HCT116 (cell line): ENCODE measurements at regions not wholly inside any gene's neighbourhood (a gene's known extent, or its start where the extent isn't known, plus 50 kb on each side); places are given as distances from the start of the nearest gene placed in this dataset.

Source experiments
- ATAC-seq: fragments of 200-7000 bp; cut with Tn5 transposase; 2 replicates; pipeline ENCODE4 v1.9.1; 2020; ENCODE audit warnings: mild to moderate bottlenecking, moderate library complexity
- BruUV-seq: library from RNA; stranded (reverse); fragments of 400-500 nt; replicated peaks from 2 replicates; lab custom pipeline; 2021; lab: Mats Ljungman, UMichigan
- CTCF ChIA-PET: fragments of 300-600 bp; sonication (Branson Sonifier 250); formaldehyde crosslinking; loops from one replicate; lab custom pipeline; 2021; ENCODE audit warnings: antibody characterized with exemption; lab: Charles Lee
- POLR2A ChIA-PET: fragments of 300-600, 350-600 bp; sonication (Branson Sonifier 250); formaldehyde crosslinking; loops from one replicate; lab custom pipeline; 2021; ENCODE audit warnings: antibody characterized with exemption; lab: Charles Lee
- RAD21 ChIA-PET, 2 experiments: fragments of 300-600 bp; sonication (Branson Sonifier 250); formaldehyde crosslinking; loops; one replicate each; lab custom pipeline; 2023; ENCODE audit warnings: low total read pairs in 2 of 2; ENCODE audit not compliant: uncharacterized antibody in 2 of 2, unreplicated experiment in 2 of 2, low non-redundant PET in 1 of 2; lab: Charles Lee
- DNase-seq: peaks from one replicate; pipeline ENCODE4 v3.0.0-alpha.2; 2010; ENCODE audit warnings: low read depth, low spot score
- H2AFZ ChIP-seq: fragments of 200-600 bp; shearing (Covaris generic), sonication (generic); 2 replicates; pipeline ENCODE4 v1.6.1; 2017; ENCODE audit warnings: low read depth, mixed run types, mixed read lengths, antibody characterized with exemption, low read length; ENCODE audit not compliant: poor library complexity, severe bottlenecking
- H3K27ac ChIP-seq: 2 replicates; pipeline ENCODE4 v1.5.1; 2012; ENCODE audit warnings: low read depth, low read length
- H3K27me3 ChIP-seq: fragments of 200-600 bp; sonication (generic); 2 replicates; pipeline ENCODE4 v1.6.1; 2016; ENCODE audit warnings: mixed run types, low read length, mixed read lengths; ENCODE audit not compliant: insufficient read depth
- H3K36me3 ChIP-seq, 2 experiments: fragments of 200-500 bp in 1 of 2; fragments of 200-600 bp in 1 of 2; sonication (Bioruptor generic) in 1 of 2; sonication (generic) in 1 of 2; 2 replicates each; pipeline versions ENCODE4 v1.5.1 to v1.6.1; 2014 to 2016; ENCODE audit warnings: low read length in 2 of 2, inconsistent platforms in 1 of 2, mixed read lengths in 1 of 2, mixed run types in 1 of 2; ENCODE audit not compliant: insufficient read depth in 2 of 2, control insufficient read depth in 1 of 2
- H3K4me1 ChIP-seq, 2 experiments: fragments of 200-600 bp in 1 of 2; sonication (generic) in 1 of 2; 2 replicates each; pipeline versions ENCODE4 v1.5.1 to v1.6.1; 2012 to 2017; ENCODE audit warnings: low read length in 2 of 2, inconsistent platforms in 1 of 2, mild to moderate bottlenecking in 1 of 2, mixed read lengths in 1 of 2, mixed run types in 1 of 2, moderate library complexity in 1 of 2; ENCODE audit not compliant: insufficient read depth in 2 of 2, control insufficient read depth in 1 of 2
- H3K4me2 ChIP-seq: fragments of 200-600 bp; sonication (generic); 2 replicates; pipeline ENCODE4 v1.6.1; 2017; ENCODE audit warnings: mixed run types, low read length, mixed read lengths
- H3K4me3 ChIP-seq, 2 experiments: fragments of 200-600 bp in 1 of 2; sonication (generic) in 1 of 2; replicated peaks in 1 of 2; 2 replicates each; pipeline ENCODE4 v1.5.1; 2011 to 2016; ENCODE audit warnings: low read length in 2 of 2, control low read depth in 1 of 2, low read depth in 1 of 2, mild to moderate bottlenecking in 1 of 2, mixed read lengths in 1 of 2, mixed run types in 1 of 2
- H3K79me2 ChIP-seq: fragments of 200-600 bp; sonication (generic); 2 replicates; pipeline ENCODE4 v1.6.1; 2017; ENCODE audit warnings: mild to moderate bottlenecking, mixed run types, low read length, moderate library complexity, mixed read lengths; ENCODE audit not compliant: insufficient read depth
- H3K9ac ChIP-seq: fragments of 200-600 bp; sonication (generic); 2 replicates; pipeline ENCODE4 v1.6.1; 2016; ENCODE audit warnings: low read length, mixed read lengths
- H3K9me2 ChIP-seq: fragments of 200-600 bp; sonication (generic), shearing (Covaris generic); 2 replicates; pipeline ENCODE4 v1.6.1; 2017; ENCODE audit warnings: mixed run types, mild to moderate bottlenecking, moderate library complexity; ENCODE audit not compliant: insufficient read depth
- H3K9me3 ChIP-seq, 2 experiments: fragments of 200-500 bp in 1 of 2; fragments of 200-600 bp in 1 of 2; sonication (Bioruptor generic) in 1 of 2; sonication (generic) in 1 of 2; 2 replicates each; pipeline ENCODE4 v1.6.1; 2014 to 2017; ENCODE audit warnings: low read length in 2 of 2, mixed read lengths in 2 of 2, inconsistent platforms in 1 of 2, low read depth in 1 of 2, mild to moderate bottlenecking in 1 of 2, mixed run types in 1 of 2, moderate library complexity in 1 of 2; ENCODE audit not compliant: control insufficient read depth in 1 of 2, insufficient read depth in 1 of 2
- H4K20me1 ChIP-seq: fragments of 200-600 bp; sonication (generic), shearing (Covaris generic); 2 replicates; pipeline ENCODE4 v1.6.1; 2017; ENCODE audit warnings: mixed run types, mild to moderate bottlenecking, moderate library complexity; ENCODE audit not compliant: insufficient read depth
- CBX3 ChIP-seq: IDR thresholded peaks from 2 replicates; pipeline ENCODE4 v1.6.1; 2012; ENCODE audit warnings: low read depth
- EGR1 ChIP-seq: IDR thresholded peaks from 2 replicates; pipeline ENCODE4 v1.6.1; 2012; ENCODE audit warnings: low read depth
- ELF1 ChIP-seq: IDR thresholded peaks from 2 replicates; pipeline ENCODE4 v1.6.1; 2012; ENCODE audit warnings: low read depth, borderline replicate concordance
- EZH2 ChIP-seq: fragments of 200-600 bp; sonication (generic); IDR thresholded peaks from 2 replicates; pipeline ENCODE4 v1.6.1; 2017; ENCODE audit warnings: antibody characterized with exemption, mixed run types
- EZH2phosphoT487 ChIP-seq: fragments of 200-600 bp; IDR thresholded peaks from 2 replicates; pipeline ENCODE4 v1.6.1; 2018; ENCODE audit warnings: antibody characterized with exemption, borderline replicate concordance
- FOSL1 ChIP-seq: IDR thresholded peaks from 2 replicates; pipeline ENCODE4 v1.6.1; 2012; ENCODE audit warnings: low read depth
- JUND ChIP-seq: IDR thresholded peaks from 2 replicates; pipeline ENCODE4 v1.6.1; 2012
- MAX ChIP-seq: IDR thresholded peaks from 2 replicates; pipeline ENCODE4 v1.6.1; 2012
- POLR2AphosphoS5 ChIP-seq: IDR thresholded peaks from 2 replicates; pipeline ENCODE4 v1.6.1; 2011; ENCODE audit warnings: mild to moderate bottlenecking, low read depth, low read length, moderate library complexity
- RAD21 ChIP-seq: IDR thresholded peaks from 2 replicates; pipeline ENCODE4 v1.6.1; 2012; ENCODE audit warnings: low read depth, mild to moderate bottlenecking
- REST ChIP-seq: IDR thresholded peaks from 2 replicates; pipeline ENCODE4 v1.6.1; 2012; ENCODE audit warnings: low read depth
- SIN3A ChIP-seq: IDR thresholded peaks from 2 replicates; pipeline ENCODE4 v1.6.1; 2012; ENCODE audit warnings: low read depth
- SP1 ChIP-seq: IDR thresholded peaks from 2 replicates; pipeline ENCODE4 v1.6.1; 2012; ENCODE audit warnings: low read depth
- SRF ChIP-seq: IDR thresholded peaks from 2 replicates; pipeline ENCODE4 v1.6.1; 2012; ENCODE audit warnings: low read depth
- TCF7L2 ChIP-seq: IDR thresholded peaks from 2 replicates; pipeline ENCODE4 v1.7.0; 2011; ENCODE audit warnings: borderline replicate concordance, inconsistent platforms; ENCODE audit not compliant: insufficient read depth, insufficient read length; ENCODE audit errors: extremely low read depth
- YY1 ChIP-seq: IDR thresholded peaks from 2 replicates; pipeline ENCODE4 v1.6.1; 2011; ENCODE audit warnings: low read length, low read depth, moderate library complexity, mild to moderate bottlenecking; ENCODE audit not compliant: insufficient replicate concordance; ENCODE audit errors: extremely low read depth
- ZFX ChIP-seq: fragments of 450-650 bp; IDR thresholded peaks from 2 replicates; pipeline ENCODE4 v1.6.1; 2017
- ZNF274 ChIP-seq: fragments of 200-500 bp; sonication (Bioruptor generic); IDR thresholded peaks from 2 replicates; pipeline ENCODE4 v1.6.1; 2014; ENCODE audit warnings: mild to moderate bottlenecking, low read depth, low read length, inconsistent platforms
- intact Hi-C: fragments of 100-400 bp; cut with micrococcal nuclease; formaldehyde crosslinking; loops from 2 replicates; pipeline ENCODE4 v1.10.0; 2022

GRCh38 chr6:166800137-166800536 is 156.2 kb downstream of the RNASET2 start:
- no peaks in the 10 kb centered on the region for H3K9me3 ChIP-seq
- no peaks in the 10 kb centered on the region for H3K36me3 ChIP-seq
- no peaks in the 10 kb centered on the region for H3K27me3 ChIP-seq
- intact Hi-C loops = no loop called here
- no peak overlapping the region for H3K27ac ChIP-seq
- RAD21 ChIA-PET = no interaction called here
- POLR2A ChIA-PET = no interaction called here
- no peaks in the 10 kb centered on the region for H3K79me2 ChIP-seq
- no peak overlapping the region for H2AFZ ChIP-seq
- H3K9ac ChIP-seq = no peak overlapping the region
- no peak for ATAC-seq
- CTCF ChIA-PET = no interaction called here
- no peaks in the 10 kb centered on the region for H3K4me1 ChIP-seq
- H4K20me1 ChIP-seq = no peaks in the 10 kb centered on the region
- no peak for TF ChIP-seq SIN3A
- TF ChIP-seq JUND = no peak
- TF ChIP-seq SRF = no peak
- no peak for TF ChIP-seq TCF7L2
- no peak for TF ChIP-seq MAX
- no peak for TF ChIP-seq ELF1
- TF ChIP-seq EZH2 = no peak
- TF ChIP-seq CBX3 = no peak
- no TSS peak for BruUV-seq
- no peaks in the 10 kb centered on the region for H3K9me2 ChIP-seq
- no peak overlapping the region for H3K4me3 ChIP-seq
- no peak for DNase-seq
- no peak overlapping the region for H3K4me2 ChIP-seq

- DNase-seq (no peak), ATAC-seq (no peak)
- TF ChIP-seq ZFX (no peak), JUND (no peak), ZNF274 (no peak), YY1 (no peak), REST (no peak), EGR1 (no peak), EZH2phosphoT487 (no peak), SP1 (no peak), FOSL1 (no peak), POLR2AphosphoS5 (no peak), RAD21 (no peak), SIN3A (no peak), CBX3 (no peak)
- Histone ChIP-seq H4K20me1 (no peaks in the 10 kb centered on the region), H2AFZ (no peak overlapping the region), H3K27me3 (no peaks in the 10 kb centered on the region), H3K9me3 (no peaks in the 10 kb centered on the region), H3K9me2 (no peaks in the 10 kb centered on the region), H3K9ac (no peak overlapping the region), H3K4me2 (no peak overlapping the region), H3K27ac (no peak overlapping the region), H3K36me3 (no peaks in the 10 kb centered on the region), H3K4me3 (no peak overlapping the region), H3K79me2 (no peaks in the 10 kb centered on the region), H3K4me1 (no peaks in the 10 kb centered on the region)
- RAD21 ChIA-PET = no interaction called here
- POLR2A ChIA-PET = no interaction called here
- no TSS peak for BruUV-seq
- intact Hi-C loops = no loop called here
- CTCF ChIA-PET = interaction anchor here (1.2 kb wide), 1 partner anchor 12 kb away, joined by 3 read pairs; no protein-coding TSS in a partner anchor
Observed at GRCh38 chr6:166798652-166799051, 157.7 kb downstream of the RNASET2 start.
